K562 (cell line): ENCODE measurements at regions not wholly inside any gene's neighbourhood (a gene's known extent, or its start where the extent isn't known, plus 50 kb on each side); places are given as distances from the start of the nearest gene placed in this dataset.

Experiments
- ATAC-seq: fragments of 200-7000 bp; cut with Tn5 transposase; 3 replicates; pipeline ENCODE4 v1.9.1; 2020; ENCODE audit warnings: moderate library complexity
- BruUV-seq: library from RNA; stranded (reverse); fragments of 400-500 nt; replicated peaks from 2 replicates; lab custom pipeline; 2021; lab: Mats Ljungman, UMichigan
- CTCF ChIA-PET: fragments of 300-600 bp; formaldehyde crosslinking; extraction: SDS; loops from one replicate; lab custom pipeline; 2021; ENCODE audit warnings: low intra/inter-chr PET ratio; lab: Yijun Ruan, JAX
- POLR2A ChIA-PET: fragments of 300-600, 350-650 bp; sonication (Branson Sonifier 250); formaldehyde crosslinking; extraction: SDS; loops from one replicate; lab custom pipeline; 2021; ENCODE audit warnings: antibody characterized with exemption, inconsistent platforms; lab: Yijun Ruan, JAX
- DNase-seq, 4 experiments: peaks; one replicate each; pipeline versions ENCODE4 v3.0.0 to v3.0.0-alpha.2; 2011 to 2018; ENCODE audit warnings: low spot score in 3 of 4, mixed read lengths in 3 of 4; ENCODE audit errors: extremely low read depth in 1 of 4
- FAIRE-seq: peaks from 2 replicates; lab custom pipeline; 2011; peaks lifted over from hg19 to GRCh38; lab: Jason Lieb, UNC
- H2AFZ ChIP-seq: 2 replicates; pipeline ENCODE4 v1.6.0; 2011; ENCODE audit warnings: low read depth, low read length, control low read depth, inconsistent platforms
- H3K27ac ChIP-seq: fragments of 200-600 bp; 3 replicates; pipeline ENCODE4 v1.8.0; 2011; ENCODE audit warnings: low read depth, mild to moderate bottlenecking, control low read depth, inconsistent platforms, low read length, moderate library complexity, mixed read lengths; ENCODE audit errors: extremely low read depth
- H3K27me3 ChIP-seq, 2 experiments: fragments of 300-600 bp in 1 of 2; 2 replicates in 1 of 2; 3 replicates in 1 of 2; pipeline versions ENCODE4 v1.6.0 to v1.8.0; 2011; ENCODE audit warnings: inconsistent platforms in 2 of 2, low read length in 2 of 2, mild to moderate bottlenecking in 1 of 2, mixed read lengths in 1 of 2, moderate library complexity in 1 of 2; ENCODE audit not compliant: control insufficient read depth in 2 of 2, insufficient read depth in 2 of 2
- H3K36me3 ChIP-seq: fragments of 300-600 bp; 3 replicates; pipeline ENCODE4 v1.8.0; 2011; ENCODE audit warnings: mild to moderate bottlenecking, low read length, inconsistent platforms; ENCODE audit not compliant: control insufficient read depth, insufficient read depth
- H3K4me1 ChIP-seq, 2 experiments: fragments of 200-600 bp in 1 of 2; replicated peaks in 1 of 2; 2 replicates in 1 of 2; 3 replicates in 1 of 2; pipeline versions ENCODE4 v1.5.1 to v1.8.0; 2011; ENCODE audit warnings: inconsistent platforms in 2 of 2, low read length in 2 of 2, mild to moderate bottlenecking in 1 of 2, mixed read lengths in 1 of 2, moderate library complexity in 1 of 2; ENCODE audit not compliant: control insufficient read depth in 2 of 2, insufficient read depth in 2 of 2
- H3K4me2 ChIP-seq: 2 replicates; pipeline ENCODE4 v1.6.1; 2011; ENCODE audit warnings: low read length, control low read depth, inconsistent platforms, mixed read lengths; ENCODE audit not compliant: insufficient read depth
- H3K4me3 ChIP-seq: fragments of 200-600 bp; sonication (generic), shearing (Covaris generic); 2 replicates; pipeline ENCODE4 v1.5.1; 2016; ENCODE audit warnings: control low read depth, inconsistent platforms
- H3K79me2 ChIP-seq: fragments of 200-600 bp; 3 replicates; pipeline ENCODE4 v1.8.0; 2011; ENCODE audit warnings: low read length, inconsistent platforms; ENCODE audit not compliant: control insufficient read depth, insufficient read depth
- H3K9ac ChIP-seq, 2 experiments: 2 replicates each; pipeline versions ENCODE4 v1.6.0 to v1.6.1; 2011; ENCODE audit warnings: low read depth in 2 of 2, low read length in 2 of 2, control low read depth in 1 of 2, inconsistent platforms in 1 of 2, mild to moderate bottlenecking in 1 of 2, mixed read lengths in 1 of 2; ENCODE audit not compliant: insufficient read depth in 1 of 2
- H3K9me1 ChIP-seq: one replicate; pipeline ENCODE4 v1.6.0; 2011; ENCODE audit warnings: inconsistent platforms, mild to moderate bottlenecking, low read length, moderate library complexity; ENCODE audit not compliant: control insufficient read depth, insufficient read depth
- H3K9me3 ChIP-seq: replicated peaks from 2 replicates; pipeline ENCODE4 v1.5.1; 2011; ENCODE audit warnings: low read depth, low read length, inconsistent platforms; ENCODE audit not compliant: control insufficient read depth, insufficient read depth
- H4K20me1 ChIP-seq: replicated peaks from 2 replicates; pipeline ENCODE4 v1.6.1; 2011; ENCODE audit warnings: low read length, inconsistent platforms, mixed read lengths; ENCODE audit not compliant: control insufficient read depth, insufficient read depth
- BDP1 ChIP-seq: IDR thresholded peaks from 3 replicates; pipeline ENCODE4 v1.6.1; 2011; ENCODE audit not compliant: insufficient read length, insufficient read depth
- BMI1 ChIP-seq: fragments of 150-350 bp; IDR thresholded peaks from 2 replicates; pipeline ENCODE4 v1.6.1; 2014; ENCODE audit warnings: low read length
- CBX8 ChIP-seq: fragments of 200-600 bp; sonication (generic); IDR thresholded peaks from 2 replicates; pipeline ENCODE4 v1.6.1; 2012; ENCODE audit warnings: borderline replicate concordance, mixed run types, low read depth, mild to moderate bottlenecking, moderate library complexity, mixed read lengths, low read length, control low read depth, inconsistent platforms; ENCODE audit not compliant: poor library complexity, severe bottlenecking; ENCODE audit errors: extremely low read depth
- DACH1 ChIP-seq: fragments of 450-650 bp; IDR thresholded peaks from 2 replicates; pipeline ENCODE4 v1.6.1; 2018; ENCODE audit not compliant: partially characterized antibody
- ETV1 ChIP-seq: fragments of 450-650 bp; conservative IDR thresholded peaks from 2 replicates; pipeline ENCODE4 v1.6.1; 2016; ENCODE audit warnings: missing genetic modification characterization, control low read depth, low read depth, missing compliant biosample characterization
- EZH2 ChIP-seq: IDR thresholded peaks from 2 replicates; pipeline ENCODE4 v1.6.1; 2012; ENCODE audit warnings: low read depth, mild to moderate bottlenecking, inconsistent platforms, low read length, borderline replicate concordance
- PRPF4 ChIP-seq: fragments of 200-400 bp; formaldehyde crosslinking; IDR thresholded peaks from one replicate; pipeline ENCODE4 v1.6.1; 2017; ENCODE audit warnings: low read length, low read depth, mild to moderate bottlenecking; ENCODE audit not compliant: insufficient read depth, poor library complexity, severe bottlenecking
- RHOXF2B ChIP-seq: fragments of 250-450 bp; sonication (Bioruptor Pico); conservative IDR thresholded peaks from 2 replicates; pipeline ENCODE4 v1.5.1; 2021
- THRAP3 ChIP-seq: fragments of 450-650 bp; IDR thresholded peaks from 2 replicates; pipeline ENCODE4 v1.6.1; 2016; ENCODE audit warnings: mild to moderate bottlenecking, inconsistent platforms, borderline replicate concordance
- ZC3H11A ChIP-seq: IDR thresholded peaks from 2 replicates; pipeline ENCODE4 v1.6.1; 2012; ENCODE audit warnings: low read depth, low read length, improper control_type of control experiment
- ZC3H4 ChIP-seq: sonication (generic); formaldehyde crosslinking; IDR thresholded peaks from 2 replicates; pipeline ENCODE4 v1.9.0; 2021; ENCODE audit warnings: missing genetic modification reagents, borderline replicate concordance
- ZNF324 ChIP-seq: fragments of 250-450 bp; sonication (Bioruptor Pico); IDR thresholded peaks from 2 replicates; pipeline ENCODE4 v1.4.0; 2020; ENCODE audit warnings: mild to moderate bottlenecking
- WGBS: fragments of 100-300 bp; shearing (Covaris generic); methylation state at CpG from one replicate; pipeline ENCODE4 v1.1.6; 2016; ENCODE audit warnings: low coverage, mixed read lengths; ENCODE audit not compliant: insufficient coverage; ENCODE audit errors: missing lambda C conversion rate; 5-methylcytosine and 5-hydroxymethylcytosine counted together
- in situ Hi-C: fragments of 300-500 bp; cut with MboI; formaldehyde crosslinking; loops from 4 replicates; pipeline ENCODE4 v1.15.0; 2018; ENCODE audit warnings: inconsistent platforms, mixed read lengths
- intact Hi-C: fragments of 100-400 bp; cut with micrococcal nuclease; formaldehyde crosslinking; loops from 2 replicates; pipeline ENCODE4 v1.14.2; 2022
- TF ChIP-seq, protein P1 (sequence below): sonication (generic); formaldehyde crosslinking; IDR thresholded peaks from 2 replicates; pipeline ENCODE4 v1.8.1; 2023; ENCODE audit warnings: mild to moderate bottlenecking, missing genetic modification reagents, moderate library complexity
- TF ChIP-seq, protein P2 (sequence below): fragments of 200-800 bp; sonication (Bioruptor generic); IDR thresholded peaks from 2 replicates; pipeline ENCODE4 v1.6.1; 2016; ENCODE audit warnings: missing genetic modification characterization, missing compliant biosample characterization
- TF ChIP-seq, protein P3 (sequence below): fragments of 250-450 bp; sonication (Bioruptor Pico); IDR thresholded peaks from 2 replicates; pipeline ENCODE4 v1.8.0; 2021; ENCODE audit warnings: borderline replicate concordance, mild to moderate bottlenecking, moderate library complexity; ENCODE audit not compliant: poor library complexity, severe bottlenecking

GRCh38 chr7:109622320-109622719, 1052.6 kb downstream of the DNAJB9 start:
- in situ Hi-C loops: no loop called here
- TF ChIP-seq BDP1 (no peak), THRAP3 (no peak), DACH1 (no peak), ETV1 (tag) (no peak), BMI1 (no peak), ZC3H4 (CRISPR knock-in tag) (no peak), ZNF324 (no peak), ZC3H11A (no peak), EZH2 (no peak), RHOXF2B (no peak), CBX8 (no peak), PRPF4 (no peak)
- TF ChIP-seq, protein P1, sequence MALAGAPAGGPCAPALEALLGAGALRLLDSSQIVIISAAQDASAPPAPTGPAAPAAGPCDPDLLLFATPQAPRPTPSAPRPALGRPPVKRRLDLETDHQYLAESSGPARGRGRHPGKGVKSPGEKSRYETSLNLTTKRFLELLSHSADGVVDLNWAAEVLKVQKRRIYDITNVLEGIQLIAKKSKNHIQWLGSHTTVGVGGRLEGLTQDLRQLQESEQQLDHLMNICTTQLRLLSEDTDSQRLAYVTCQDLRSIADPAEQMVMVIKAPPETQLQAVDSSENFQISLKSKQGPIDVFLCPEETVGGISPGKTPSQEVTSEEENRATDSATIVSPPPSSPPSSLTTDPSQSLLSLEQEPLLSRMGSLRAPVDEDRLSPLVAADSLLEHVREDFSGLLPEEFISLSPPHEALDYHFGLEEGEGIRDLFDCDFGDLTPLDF (CRISPR knock-in tag): no peak
- TF ChIP-seq, protein P2, sequence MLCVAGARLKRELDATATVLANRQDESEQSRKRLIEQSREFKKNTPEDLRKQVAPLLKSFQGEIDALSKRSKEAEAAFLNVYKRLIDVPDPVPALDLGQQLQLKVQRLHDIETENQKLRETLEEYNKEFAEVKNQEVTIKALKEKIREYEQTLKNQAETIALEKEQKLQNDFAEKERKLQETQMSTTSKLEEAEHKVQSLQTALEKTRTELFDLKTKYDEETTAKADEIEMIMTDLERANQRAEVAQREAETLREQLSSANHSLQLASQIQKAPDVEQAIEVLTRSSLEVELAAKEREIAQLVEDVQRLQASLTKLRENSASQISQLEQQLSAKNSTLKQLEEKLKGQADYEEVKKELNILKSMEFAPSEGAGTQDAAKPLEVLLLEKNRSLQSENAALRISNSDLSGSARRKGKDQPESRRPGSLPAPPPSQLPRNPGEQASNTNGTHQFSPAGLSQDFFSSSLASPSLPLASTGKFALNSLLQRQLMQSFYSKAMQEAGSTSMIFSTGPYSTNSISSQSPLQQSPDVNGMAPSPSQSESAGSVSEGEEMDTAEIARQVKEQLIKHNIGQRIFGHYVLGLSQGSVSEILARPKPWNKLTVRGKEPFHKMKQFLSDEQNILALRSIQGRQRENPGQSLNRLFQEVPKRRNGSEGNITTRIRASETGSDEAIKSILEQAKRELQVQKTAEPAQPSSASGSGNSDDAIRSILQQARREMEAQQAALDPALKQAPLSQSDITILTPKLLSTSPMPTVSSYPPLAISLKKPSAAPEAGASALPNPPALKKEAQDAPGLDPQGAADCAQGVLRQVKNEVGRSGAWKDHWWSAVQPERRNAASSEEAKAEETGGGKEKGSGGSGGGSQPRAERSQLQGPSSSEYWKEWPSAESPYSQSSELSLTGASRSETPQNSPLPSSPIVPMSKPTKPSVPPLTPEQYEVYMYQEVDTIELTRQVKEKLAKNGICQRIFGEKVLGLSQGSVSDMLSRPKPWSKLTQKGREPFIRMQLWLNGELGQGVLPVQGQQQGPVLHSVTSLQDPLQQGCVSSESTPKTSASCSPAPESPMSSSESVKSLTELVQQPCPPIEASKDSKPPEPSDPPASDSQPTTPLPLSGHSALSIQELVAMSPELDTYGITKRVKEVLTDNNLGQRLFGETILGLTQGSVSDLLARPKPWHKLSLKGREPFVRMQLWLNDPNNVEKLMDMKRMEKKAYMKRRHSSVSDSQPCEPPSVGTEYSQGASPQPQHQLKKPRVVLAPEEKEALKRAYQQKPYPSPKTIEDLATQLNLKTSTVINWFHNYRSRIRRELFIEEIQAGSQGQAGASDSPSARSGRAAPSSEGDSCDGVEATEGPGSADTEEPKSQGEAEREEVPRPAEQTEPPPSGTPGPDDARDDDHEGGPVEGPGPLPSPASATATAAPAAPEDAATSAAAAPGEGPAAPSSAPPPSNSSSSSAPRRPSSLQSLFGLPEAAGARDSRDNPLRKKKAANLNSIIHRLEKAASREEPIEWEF (CRISPR knock-in tag): no peak
- TF ChIP-seq, protein P3, sequence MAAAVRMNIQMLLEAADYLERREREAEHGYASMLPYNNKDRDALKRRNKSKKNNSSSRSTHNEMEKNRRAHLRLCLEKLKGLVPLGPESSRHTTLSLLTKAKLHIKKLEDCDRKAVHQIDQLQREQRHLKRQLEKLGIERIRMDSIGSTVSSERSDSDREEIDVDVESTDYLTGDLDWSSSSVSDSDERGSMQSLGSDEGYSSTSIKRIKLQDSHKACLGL (CRISPR knock-in tag): no peak

More at GRCh38 chr7:109622320-109622719, 1052.6 kb downstream of the DNAJB9 start:
- H3K36me3 ChIP-seq: no peaks in the 10 kb centered on the region
- H3K27ac ChIP-seq: no peak overlapping the region
- no peak overlapping the region for H2AFZ ChIP-seq
- H3K4me1 ChIP-seq: no peaks in the 10 kb centered on the region
- no peaks in the 10 kb centered on the region for H4K20me1 ChIP-seq
- H3K4me3 ChIP-seq: no peak overlapping the region
- no TSS peak for BruUV-seq
- WGBS: 10% methylated on average over 1 of the region's 1 CpG
- POLR2A ChIA-PET: no interaction called here
- no peak overlapping the region for H3K9ac ChIP-seq
- no peak for ATAC-seq
- no peak for FAIRE-seq
- H3K4me2 ChIP-seq: no peak overlapping the region
- CTCF ChIA-PET: no interaction called here
- H3K9me1 ChIP-seq: no peaks in the 10 kb centered on the region
- DNase-seq: no peak
- no peaks in the 10 kb centered on the region for H3K9me3 ChIP-seq
- intact Hi-C loops: no loop called here
- no peaks in the 10 kb centered on the region for H3K27me3 ChIP-seq
- H3K79me2 ChIP-seq: no peaks in the 10 kb centered on the region
